IMR-90 (cell line): ENCODE measurements at regions not wholly inside any gene's neighbourhood (a gene's known extent, or its start where the extent isn't known, plus 50 kb on each side); places are given as distances from the start of the nearest gene placed in this dataset.

Source experiments
- ATAC-seq: fragments of 200-7000 bp; cut with Tn5 transposase; 2 replicates; pipeline ENCODE4 v1.9.1; 2020; ENCODE audit warnings: low read depth, mild to moderate bottlenecking, moderate library complexity
- BruUV-seq: library from RNA; stranded (reverse); fragments of 400-500 nt; replicated peaks from 2 replicates; lab custom pipeline; 2021; lab: Mats Ljungman, UMichigan
- CTCF ChIA-PET: fragments of 300-600 bp; formaldehyde crosslinking; extraction: SDS; loops from one replicate; lab custom pipeline; 2021; ENCODE audit warnings: antibody characterized with exemption; lab: Yijun Ruan, JAX
- POLR2A ChIA-PET: fragments of 300-600 bp; sonication (Branson Sonifier 250); formaldehyde crosslinking; loops from one replicate; lab custom pipeline; 2022; ENCODE audit warnings: antibody characterized with exemption; ENCODE audit not compliant: unreplicated experiment; lab: Charles Lee
- DNase-seq: peaks from one replicate; pipeline ENCODE4 v3.0.0; 2013
- H2AFZ ChIP-seq: replicated peaks from 2 replicates; pipeline ENCODE3; 2013; ENCODE audit warnings: low read length, mild to moderate bottlenecking; ENCODE audit not compliant: poor library complexity
- H2AK5ac ChIP-seq: 2 replicates; pipeline ENCODE4 v1.6.1; 2013; ENCODE audit warnings: low read depth, low read length, inconsistent platforms
- H2AK9ac ChIP-seq: replicated peaks from 2 replicates; pipeline ENCODE3; 2013; ENCODE audit warnings: mild to moderate bottlenecking, low read depth, low read length, moderate library complexity; ENCODE audit not compliant: poor library complexity
- H2BK120ac ChIP-seq: 2 replicates; pipeline ENCODE4 v1.6.1; 2013; ENCODE audit warnings: low read depth, low read length, inconsistent platforms
- H2BK15ac ChIP-seq: 3 replicates; pipeline ENCODE4 v1.6.1; 2013; ENCODE audit warnings: low read depth, low read length, inconsistent platforms
- H2BK20ac ChIP-seq: 2 replicates; pipeline ENCODE4 v1.6.1; 2013; ENCODE audit warnings: low read depth, mild to moderate bottlenecking, inconsistent platforms, low read length, moderate library complexity
- H2BK5ac ChIP-seq: 2 replicates; pipeline ENCODE4 v1.6.1; 2013; ENCODE audit warnings: mild to moderate bottlenecking, low read depth, low read length, inconsistent platforms; ENCODE audit not compliant: poor library complexity, severe bottlenecking
- H3K14ac ChIP-seq: replicated peaks from 2 replicates; pipeline ENCODE4 v1.6.1; 2013; ENCODE audit warnings: low read depth, low read length, inconsistent platforms
- H3K18ac ChIP-seq: 2 replicates; pipeline ENCODE4 v1.6.1; 2013; ENCODE audit warnings: low read depth, low read length, control low read depth
- H3K23ac ChIP-seq: 2 replicates; pipeline ENCODE4 v1.6.1; 2013; ENCODE audit warnings: low read depth, low read length, inconsistent platforms
- H3K27ac ChIP-seq: 2 replicates; pipeline ENCODE4 v1.5.1; 2013; ENCODE audit warnings: mild to moderate bottlenecking, control low read depth, low read length; ENCODE audit not compliant: insufficient read depth
- H3K27me3 ChIP-seq: 2 replicates; pipeline ENCODE4 v1.6.1; 2013; ENCODE audit warnings: low read length; ENCODE audit not compliant: control insufficient read depth, insufficient read depth
- H3K36me3 ChIP-seq: 2 replicates; pipeline ENCODE4 v1.6.1; 2013; ENCODE audit warnings: low read length, mixed read lengths; ENCODE audit not compliant: control insufficient read depth, insufficient read depth
- H3K4ac ChIP-seq: 2 replicates; pipeline ENCODE4 v1.6.1; 2013; ENCODE audit warnings: low read depth, low read length, inconsistent platforms
- H3K4me1 ChIP-seq: 2 replicates; pipeline ENCODE4 v1.6.1; 2013; ENCODE audit warnings: low read length, mixed read lengths; ENCODE audit not compliant: control insufficient read depth, insufficient read depth
- H3K4me2 ChIP-seq: 2 replicates; pipeline ENCODE4 v1.6.1; 2013; ENCODE audit warnings: low read depth, mild to moderate bottlenecking, control low read depth, low read length, moderate library complexity
- H3K4me3 ChIP-seq: 2 replicates; pipeline ENCODE4 v1.5.1; 2013; ENCODE audit warnings: low read depth, mild to moderate bottlenecking, control low read depth, low read length, moderate library complexity; ENCODE audit not compliant: insufficient read depth
- H3K56ac ChIP-seq: 2 replicates; pipeline ENCODE4 v1.6.1; 2013; ENCODE audit warnings: low read length, inconsistent platforms; ENCODE audit not compliant: insufficient read depth; ENCODE audit errors: extremely low read depth
- H3K79me1 ChIP-seq, 2 experiments: 2 replicates each; pipeline ENCODE4 v1.6.1; 2013; ENCODE audit warnings: low read length in 2 of 2, inconsistent platforms in 1 of 2, low read depth in 1 of 2
- H3K9ac ChIP-seq: 2 replicates; pipeline ENCODE4 v1.6.1; 2013; ENCODE audit warnings: low read depth, low read length, control low read depth
- H3K9me1 ChIP-seq: 2 replicates; pipeline ENCODE4 v1.6.1; 2013; ENCODE audit warnings: low read length, inconsistent platforms; ENCODE audit not compliant: insufficient read depth
- H3K9me3 ChIP-seq: 2 replicates; pipeline ENCODE4 v1.6.1; 2013; ENCODE audit warnings: low read length; ENCODE audit not compliant: control insufficient read depth, insufficient read depth
- H4K20me1 ChIP-seq: 2 replicates; pipeline ENCODE4 v1.6.1; 2013; ENCODE audit warnings: low read length, inconsistent platforms; ENCODE audit not compliant: insufficient read depth
- H4K5ac ChIP-seq: 2 replicates; pipeline ENCODE4 v1.6.1; 2013; ENCODE audit warnings: mild to moderate bottlenecking, low read depth, low read length, control low read depth
- H4K8ac ChIP-seq, 2 experiments: 2 replicates each; pipeline ENCODE4 v1.6.1; 2013; ENCODE audit warnings: low read depth in 2 of 2, low read length in 2 of 2, control low read depth in 1 of 2, inconsistent platforms in 1 of 2
- H4K91ac ChIP-seq: 2 replicates; pipeline ENCODE4 v1.6.1; 2013; ENCODE audit warnings: low read depth, low read length, inconsistent platforms; ENCODE audit not compliant: insufficient read depth
- BHLHE40 ChIP-seq: fragments of 150-350 bp; IDR thresholded peaks from 2 replicates; pipeline ENCODE4 v1.6.1; 2016; ENCODE audit warnings: mild to moderate bottlenecking, low read depth, low read length
- CEBPB ChIP-seq: IDR thresholded peaks from 2 replicates; pipeline ENCODE4 v1.6.1; 2012; ENCODE audit warnings: low read depth, low read length, improper control_type of control experiment
- CHD1 ChIP-seq: IDR thresholded peaks from 2 replicates; pipeline ENCODE4 v1.6.1; 2012; ENCODE audit warnings: low read depth, low read length, improper control_type of control experiment
- ELK1 ChIP-seq: fragments of 150-350 bp; IDR thresholded peaks from 2 replicates; pipeline ENCODE4 v1.6.1; 2016; ENCODE audit warnings: low read depth, mild to moderate bottlenecking, low read length, moderate library complexity, borderline replicate concordance
- FOS ChIP-seq: fragments of 150-350 bp; IDR thresholded peaks from 2 replicates; pipeline ENCODE4 v1.6.1; 2016; ENCODE audit warnings: low read depth, low read length
- MAZ ChIP-seq: IDR thresholded peaks from 2 replicates; pipeline ENCODE4 v1.6.1; 2012; ENCODE audit warnings: low read depth, mild to moderate bottlenecking, low read length, improper control_type of control experiment, moderate library complexity, borderline replicate concordance
- POLR2A ChIP-seq: IDR thresholded peaks from 2 replicates; pipeline ENCODE4 v1.6.1; 2012; ENCODE audit warnings: mild to moderate bottlenecking, low read depth, low read length
- RAD21 ChIP-seq: IDR thresholded peaks from 2 replicates; pipeline ENCODE4 v1.6.1; 2012; ENCODE audit warnings: low read length, improper control_type of control experiment
- RCOR1 ChIP-seq: IDR thresholded peaks from 2 replicates; pipeline ENCODE4 v1.6.1; 2012; ENCODE audit warnings: mild to moderate bottlenecking, low read length, improper control_type of control experiment; ENCODE audit not compliant: insufficient replicate concordance
- USF2 ChIP-seq: fragments of 150-350 bp; IDR thresholded peaks from 2 replicates; pipeline ENCODE4 v1.6.1; 2017; ENCODE audit warnings: mild to moderate bottlenecking, antibody characterized with exemption, low read length, low read depth
- WGBS, 2 experiments: methylation state at CpG; one replicate each; pipeline versions ENCODE4 v1.1.5 to v1.1.7; 2013; ENCODE audit warnings: missing lambda C conversion rate in 2 of 2; ENCODE audit not compliant: insufficient read length in 1 of 2; ENCODE audit errors: extremely low coverage in 2 of 2; 5-methylcytosine and 5-hydroxymethylcytosine counted together
- dilution Hi-C: fragments of 300-500 bp; cut with HindIII; formaldehyde crosslinking; loops from one replicate; pipeline ENCODE4 v1.14.3; 2018; ENCODE audit warnings: low sequenced_read_pairs; ENCODE audit not compliant: unreplicated experiment
- in situ Hi-C: fragments of 300-500 bp; cut with MboI; formaldehyde crosslinking; loops from 3 replicates; pipeline ENCODE4 v1.14.3; 2019; ENCODE audit warnings: low sequenced_read_pairs, inconsistent platforms, mixed read lengths
- intact Hi-C: fragments of 100-400 bp; cut with micrococcal nuclease; formaldehyde crosslinking; loops from 2 replicates; pipeline ENCODE4 v1.10.0; 2022

GRCh38 chr10:133021116-133021962 is 66.4 kb upstream of the ADGRA1 start:
- Histone ChIP-seq H3K9me1 (no peaks in the 10 kb centered on the region), H3K4ac (no peak overlapping the region), H3K9ac (no peak overlapping the region), H2BK20ac (no peak overlapping the region), H3K4me3 (no peak overlapping the region), H3K4me1 (no peaks in the 10 kb centered on the region), H3K9me3 (peaks cover 9% of the 10 kb centered on the region; the same call in 1 of the 2 replicates), H3K27me3 (peaks cover 5% of the 10 kb centered on the region; the same call in 1 of the 2 replicates), H4K91ac (no peak overlapping the region), H3K79me1 (no peaks in the 10 kb centered on the region), H3K14ac (no peak overlapping the region), H3K23ac (no peak overlapping the region), H4K8ac (no peak overlapping the region), H2BK120ac (no peak overlapping the region), H3K36me3 (no peaks in the 10 kb centered on the region), H3K18ac (no peak overlapping the region), H2AK5ac (no peak overlapping the region), H2BK5ac (no peak overlapping the region), H3K27ac (no peak overlapping the region), H2AK9ac (no peak overlapping the region), H2BK15ac (no peak overlapping the region), H3K4me2 (no peak overlapping the region), H4K5ac (no peak overlapping the region), H3K56ac (no peak overlapping the region), H2AFZ (no peak overlapping the region), H4K20me1 (no peaks in the 10 kb centered on the region)
- dilution Hi-C loops = no loop called here
- ChIA-PET CTCF (no interaction called here), POLR2A (no interaction called here)
- DNase-seq = no peak
- WGBS, 2 experiments = 76% methylated on average over 12 of the region's 52 CpGs; no CpG with 5 or more reads in 1 of the 2 experiments
- in situ Hi-C loops = no loop called here
- ATAC-seq = no peak
- TF ChIP-seq CEBPB = no peak
- no peak for TF ChIP-seq ELK1
- no peak for TF ChIP-seq MAZ
- no peak for TF ChIP-seq CHD1
- TF ChIP-seq RCOR1 = no peak
- TF ChIP-seq FOS = no peak
- TF ChIP-seq BHLHE40 = no peak
- TF ChIP-seq USF2 = no peak
- TF ChIP-seq RAD21 = no peak
- no peak for TF ChIP-seq POLR2A
- no TSS peak for BruUV-seq
- intact Hi-C loops = no loop called here
